CD14-positive monocyte (primary cell): ENCODE measurements at regions not wholly inside any gene's neighbourhood (a gene's known extent, or its start where the extent isn't known, plus 50 kb on each side); places are given as distances from the start of the nearest gene placed in this dataset.

Experiments
- DNase-seq, 3 donors: peaks; one replicate each; pipeline ENCODE4 v3.0.0-alpha.2; 2011 to 2022
- H2AFZ ChIP-seq: 2 replicates; pipeline ENCODE4 v1.6.0; 2012; ENCODE audit warnings: mild to moderate bottlenecking, low read depth, low read length, inconsistent platforms; ENCODE audit not compliant: insufficient read depth, poor library complexity, severe bottlenecking
- H3K27ac ChIP-seq, 2 donors: 1 replicate in 1 of 2; 2 replicates in 1 of 2; pipeline ENCODE4 v1.5.1; 2012 to 2013; ENCODE audit warnings: low read length in 2 of 2, control low read depth in 1 of 2, inconsistent platforms in 1 of 2, low read depth in 1 of 2, mild to moderate bottlenecking in 1 of 2
- H3K27me3 ChIP-seq, 2 donors: one replicate each; pipeline versions ENCODE4 v1.6.0 to v1.6.1; 2011 to 2013; ENCODE audit warnings: low read length in 2 of 2; ENCODE audit not compliant: control insufficient read depth in 2 of 2, insufficient read depth in 2 of 2
- H3K36me3 ChIP-seq, 2 donors: replicated peaks in 1 of 2; 1 replicate in 1 of 2; 2 replicates in 1 of 2; pipeline versions ENCODE4 v1.5.1 to v1.6.1; 2012 to 2013; ENCODE audit warnings: low read length in 2 of 2, control low read depth in 1 of 2, inconsistent platforms in 1 of 2, mild to moderate bottlenecking in 1 of 2; ENCODE audit not compliant: insufficient read depth in 2 of 2, control insufficient read depth in 1 of 2
- H3K4me1 ChIP-seq, 2 donors: 1 replicate in 1 of 2; 2 replicates in 1 of 2; pipeline versions ENCODE4 v1.5.1 to v1.6.1; 2012 to 2013; ENCODE audit warnings: low read length in 2 of 2, control low read depth in 1 of 2, inconsistent platforms in 1 of 2, mild to moderate bottlenecking in 1 of 2, moderate library complexity in 1 of 2; ENCODE audit not compliant: insufficient read depth in 2 of 2, control insufficient read depth in 1 of 2
- H3K4me2 ChIP-seq: replicated peaks from 2 replicates; pipeline ENCODE3; 2012; ENCODE audit warnings: low read length, moderate library complexity, mild to moderate bottlenecking; ENCODE audit not compliant: poor library complexity, severe bottlenecking; ENCODE audit errors: extremely low read depth
- H3K4me3 ChIP-seq, 3 experiments: fragments of 200-600 bp in 1 of 3; sonication (generic) in 1 of 3; replicated peaks in 1 of 3; 1 replicate in 2 of 3; 2 replicates in 1 of 3; pipeline ENCODE4 v1.5.1; 2011 to 2013; ENCODE audit warnings: low read length in 3 of 3, mild to moderate bottlenecking in 3 of 3, control low read depth in 2 of 3, low read depth in 2 of 3, inconsistent platforms in 1 of 3, moderate library complexity in 1 of 3
- H3K79me2 ChIP-seq: 2 replicates; pipeline ENCODE4 v1.6.0; 2012; ENCODE audit warnings: mild to moderate bottlenecking, control low read depth, inconsistent platforms, low read length, moderate library complexity; ENCODE audit not compliant: insufficient read depth
- H3K9ac ChIP-seq: 2 replicates; pipeline ENCODE4 v1.6.0; 2017; ENCODE audit warnings: low read length, mild to moderate bottlenecking; ENCODE audit not compliant: insufficient read depth, poor library complexity, severe bottlenecking
- H3K9me3 ChIP-seq, 2 donors: replicated peaks in 1 of 2; 1 replicate in 1 of 2; 2 replicates in 1 of 2; pipeline versions ENCODE4 v1.5.1 to v1.6.1; 2012 to 2013; ENCODE audit warnings: low read length in 2 of 2, control low read depth in 1 of 2; ENCODE audit not compliant: control insufficient read depth in 1 of 2, insufficient read depth in 1 of 2
- H4K20me1 ChIP-seq: 2 replicates; pipeline ENCODE4 v1.6.0; 2012; ENCODE audit warnings: mild to moderate bottlenecking, low read length, control low read depth, moderate library complexity; ENCODE audit not compliant: insufficient read depth
- H3K27ac Mint-ChIP-seq, 7 donors: one replicate each; pipeline ENCODE4 v1.8.0; 2020; ENCODE audit warnings: mild to moderate bottlenecking in 7 of 7, mixed read lengths in 7 of 7, moderate library complexity in 6 of 7, inconsistent platforms in 2 of 7
- H3K27me3 Mint-ChIP-seq, 3 donors: one replicate each; pipeline ENCODE4 v1.8.0; 2021 to 2022; ENCODE audit warnings: low read depth in 3 of 3, mild to moderate bottlenecking in 3 of 3, mixed read lengths in 3 of 3, moderate library complexity in 3 of 3, inconsistent platforms in 1 of 3
- H3K36me3 Mint-ChIP-seq, 2 donors: one replicate each; pipeline ENCODE4 v1.8.0; 2020; ENCODE audit warnings: mixed read lengths in 2 of 2, inconsistent platforms in 1 of 2, mild to moderate bottlenecking in 1 of 2
- H3K4me1 Mint-ChIP-seq: one replicate; pipeline ENCODE4 v1.8.0; 2020; ENCODE audit warnings: mild to moderate bottlenecking, mixed read lengths
- H3K4me3 Mint-ChIP-seq, 2 donors: one replicate each; pipeline ENCODE4 v1.8.0; 2020; ENCODE audit warnings: mild to moderate bottlenecking in 2 of 2, mixed read lengths in 2 of 2, moderate library complexity in 1 of 2
- H3K9me3 Mint-ChIP-seq, 7 donors: one replicate each; pipeline ENCODE4 v1.8.0; 2020 to 2022; ENCODE audit warnings: mixed read lengths in 7 of 7, mild to moderate bottlenecking in 6 of 7, moderate library complexity in 6 of 7, inconsistent platforms in 2 of 7
- CTCF ChIP-seq: fragments of 200-600 bp; IDR thresholded peaks from one replicate; pipeline ENCODE4 v1.8.0; 2022; ENCODE audit warnings: antibody characterized with exemption, mild to moderate bottlenecking
- WGBS: methylation state at CpG from one replicate; pipeline ENCODE4 v1.1.5; 2013; ENCODE audit warnings: missing lambda C conversion rate; ENCODE audit not compliant: insufficient coverage; 5-methylcytosine and 5-hydroxymethylcytosine counted together
- intact Hi-C, 2 donors: fragments of 100-400 bp; cut with micrococcal nuclease; formaldehyde crosslinking; loops; one replicate each; pipeline versions ENCODE4 v1.15.0 to v1.15.1; 2023

GRCh38 chr2:37825586-37825985, 99.5 kb upstream of the RMDN2 start:
- DNase-seq, result no peak
- TF ChIP-seq CTCF, result no peak
- peak overlapping the region; percentile 4 for H3K4me2 ChIP-seq
- Mint-ChIP-seq H3K4me1 (peaks cover 97% of the 10 kb centered on the region), H3K27me3 (no peaks in the 10 kb centered on the region), H3K4me3 (peak overlapping the region in 1 of 2 donors; percentile 15), H3K9me3 (peaks cover 2 to 11% (median 4%) of the 10 kb centered on the region in 7 donors), H3K27ac (peak overlapping the region; percentile 60 to 97 (median 80)), H3K36me3 (peaks cover 4 to 23% of the 10 kb centered on the region in 2 donors)
- no peaks in the 10 kb centered on the region for H4K20me1 ChIP-seq
- H3K27ac ChIP-seq, result peak overlapping the region in 1 of 2 donors; percentile 97
- peak overlapping the region in 1 of 3 experiments; percentile 12 for H3K4me3 ChIP-seq
- H2AFZ ChIP-seq, result no peak overlapping the region
- H3K9ac ChIP-seq, result no peak overlapping the region
- H3K36me3 ChIP-seq, result no peaks in the 10 kb centered on the region
- H3K4me1 ChIP-seq, result peaks cover 96 to 98% of the 10 kb centered on the region in 2 donors
- H3K9me3 ChIP-seq, result peaks cover 3 to 4% of the 10 kb centered on the region in 2 donors
- no CpG with 5 or more reads among the region's 3 CpGs for WGBS
- peaks cover 52% of the 10 kb centered on the region for H3K79me2 ChIP-seq
- no peaks in the 10 kb centered on the region for H3K27me3 ChIP-seq
- intact Hi-C loops, result loop anchor here in 1 of 2 donors (5.0 to 10.0 kb wide), 4 partner anchors 63 to 478 kb away; no protein-coding TSS in a partner anchor

DNA sequence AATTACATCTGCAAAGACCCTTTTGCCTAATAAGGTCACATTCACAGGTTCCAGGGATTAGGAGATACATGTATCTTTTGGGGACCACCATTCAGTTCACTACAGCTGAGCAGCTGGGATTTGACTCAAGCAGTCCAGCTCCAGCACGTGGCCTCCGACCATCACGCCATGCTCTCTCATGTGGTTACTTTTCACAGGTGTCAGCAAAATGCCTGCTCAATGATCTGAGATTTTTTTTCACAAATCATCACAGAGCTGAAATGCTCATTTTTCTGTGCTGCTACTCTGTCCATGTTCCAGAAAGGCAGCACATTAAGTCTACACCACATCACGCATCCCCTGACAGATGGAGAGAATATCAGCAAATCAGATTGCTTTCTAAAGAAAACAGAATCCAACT, 98.5 kb upstream of the RMDN2 start:
- H4K20me1 ChIP-seq, result no peaks in the 10 kb centered on the region
- peaks cover 96% of the 10 kb centered on the region for H3K4me1 Mint-ChIP-seq
- peak overlapping the region in 4 of 7 donors; percentile 10 to 97 (median 81) for H3K27ac Mint-ChIP-seq
- H3K36me3 Mint-ChIP-seq, result peaks cover 6 to 18% of the 10 kb centered on the region in 2 donors
- 94% methylated on average over 3 of the region's 4 CpGs for WGBS
- H3K4me1 ChIP-seq, result peaks cover 96 to 98% of the 10 kb centered on the region in 2 donors
- no peaks in the 10 kb centered on the region for H3K27me3 ChIP-seq
- H3K4me3 Mint-ChIP-seq, result peak overlapping the region in 1 of 2 donors; percentile 15
- H3K4me3 ChIP-seq, result no peak overlapping the region
- peaks cover 60% of the 10 kb centered on the region for H3K79me2 ChIP-seq
- intact Hi-C loops, result loop anchor here in 1 of 2 donors (5.0 to 10.0 kb wide), 4 partner anchors 64 to 479 kb away; no protein-coding TSS in a partner anchor
- no peaks in the 10 kb centered on the region for H3K36me3 ChIP-seq
- no peaks in the 10 kb centered on the region for H3K27me3 Mint-ChIP-seq
- no peak overlapping the region for H3K9ac ChIP-seq
- peak overlapping the region in 1 of 2 donors; percentile 97 for H3K27ac ChIP-seq
- no peak for DNase-seq
- no peak for TF ChIP-seq CTCF
- H2AFZ ChIP-seq, result no peak overlapping the region
- H3K9me3 Mint-ChIP-seq, result peaks cover 0 to 2% (median 0%) of the 10 kb centered on the region in 7 donors
- H3K9me3 ChIP-seq, result no peaks in the 10 kb centered on the region
- H3K4me2 ChIP-seq, result peak overlapping the region; percentile 0
